ENCODE measurements at regions not wholly inside any gene's neighbourhood (a gene's known extent, or its start where the extent isn't known, plus 50 kb on each side); places are given as distances from the start of the nearest gene placed in this dataset.

DNA sequence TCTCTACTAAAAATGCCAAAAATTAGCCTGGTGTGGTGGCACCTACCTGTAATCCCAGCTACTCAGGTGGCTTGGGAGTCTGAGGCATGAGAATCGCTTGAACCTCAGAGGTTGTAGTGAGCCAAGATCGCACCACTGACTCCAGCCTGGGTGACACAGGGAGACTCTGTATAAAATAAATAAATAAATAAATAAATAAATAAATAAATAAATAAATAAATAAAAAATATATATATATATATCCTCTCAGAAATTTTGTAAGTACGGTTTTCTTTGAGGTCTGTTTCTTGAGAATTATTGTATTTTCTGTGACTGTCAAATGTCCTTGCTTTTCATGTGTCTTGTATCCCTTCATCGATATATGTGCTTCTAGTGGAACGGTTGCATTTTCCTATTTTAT is 406.9 kb upstream of the FIGN start:
- TF ChIP-seq, protein P1, sequence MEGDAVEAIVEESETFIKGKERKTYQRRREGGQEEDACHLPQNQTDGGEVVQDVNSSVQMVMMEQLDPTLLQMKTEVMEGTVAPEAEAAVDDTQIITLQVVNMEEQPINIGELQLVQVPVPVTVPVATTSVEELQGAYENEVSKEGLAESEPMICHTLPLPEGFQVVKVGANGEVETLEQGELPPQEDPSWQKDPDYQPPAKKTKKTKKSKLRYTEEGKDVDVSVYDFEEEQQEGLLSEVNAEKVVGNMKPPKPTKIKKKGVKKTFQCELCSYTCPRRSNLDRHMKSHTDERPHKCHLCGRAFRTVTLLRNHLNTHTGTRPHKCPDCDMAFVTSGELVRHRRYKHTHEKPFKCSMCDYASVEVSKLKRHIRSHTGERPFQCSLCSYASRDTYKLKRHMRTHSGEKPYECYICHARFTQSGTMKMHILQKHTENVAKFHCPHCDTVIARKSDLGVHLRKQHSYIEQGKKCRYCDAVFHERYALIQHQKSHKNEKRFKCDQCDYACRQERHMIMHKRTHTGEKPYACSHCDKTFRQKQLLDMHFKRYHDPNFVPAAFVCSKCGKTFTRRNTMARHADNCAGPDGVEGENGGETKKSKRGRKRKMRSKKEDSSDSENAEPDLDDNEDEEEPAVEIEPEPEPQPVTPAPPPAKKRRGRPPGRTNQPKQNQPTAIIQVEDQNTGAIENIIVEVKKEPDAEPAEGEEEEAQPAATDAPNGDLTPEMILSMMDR (IDR thresholded peaks at IDR 0.05; ENCODE audit: low read depth, low read length), result no peak

DNA sequence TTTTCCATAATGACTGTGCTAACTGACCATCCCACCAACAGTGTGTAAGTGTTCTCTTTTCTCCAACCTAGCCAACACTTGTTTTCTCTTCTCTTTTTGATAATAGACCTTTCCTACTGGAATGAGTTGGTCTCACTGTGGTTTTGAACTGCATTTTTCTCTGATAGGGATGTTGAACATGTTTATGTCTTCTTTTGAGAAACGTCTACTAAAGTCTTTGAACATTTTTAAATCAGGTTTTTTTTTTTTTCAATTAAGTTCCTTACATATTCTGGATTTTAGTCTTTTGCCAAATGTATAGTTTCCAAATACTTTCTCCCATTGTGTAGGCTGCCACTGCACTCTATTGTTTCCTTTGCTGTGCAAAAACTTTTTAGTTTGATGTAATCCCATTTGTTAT is 405.5 kb upstream of the FIGN start:
- H3K4me3 ChIP-seq (ENCODE audit: low read depth, low read length), result no peak overlapping the region
- TF ChIP-seq, protein P1 (IDR thresholded peaks at IDR 0.05; ENCODE audit: low read depth, low read length), result no peak

More for the DNA sequence above, 406.9 kb upstream of the FIGN start:
- H3K4me3 ChIP-seq (ENCODE audit: low read depth, low read length), result no peak overlapping the region

DNA sequence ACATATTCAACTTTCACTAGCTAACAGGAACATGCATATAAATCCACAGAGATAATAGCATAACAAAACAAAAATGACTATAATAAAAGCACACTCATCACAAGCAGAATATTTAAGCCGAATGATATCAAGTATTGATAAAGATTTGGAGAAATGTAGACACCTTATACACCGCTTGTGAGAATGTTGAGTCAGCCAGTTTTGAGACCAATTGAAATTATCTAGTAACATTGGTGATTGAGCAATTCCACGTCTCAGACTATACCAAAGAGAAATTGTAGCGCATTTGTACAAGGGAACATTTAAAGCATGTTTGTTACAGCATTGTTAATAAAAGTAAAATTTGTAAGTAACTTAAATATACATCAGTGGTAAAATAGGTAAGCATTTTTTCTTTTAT is 402.9 kb upstream of the FIGN start:
- TF ChIP-seq, protein P1 (IDR thresholded peaks at IDR 0.05; ENCODE audit: low read depth, low read length), result no peak

DNA sequence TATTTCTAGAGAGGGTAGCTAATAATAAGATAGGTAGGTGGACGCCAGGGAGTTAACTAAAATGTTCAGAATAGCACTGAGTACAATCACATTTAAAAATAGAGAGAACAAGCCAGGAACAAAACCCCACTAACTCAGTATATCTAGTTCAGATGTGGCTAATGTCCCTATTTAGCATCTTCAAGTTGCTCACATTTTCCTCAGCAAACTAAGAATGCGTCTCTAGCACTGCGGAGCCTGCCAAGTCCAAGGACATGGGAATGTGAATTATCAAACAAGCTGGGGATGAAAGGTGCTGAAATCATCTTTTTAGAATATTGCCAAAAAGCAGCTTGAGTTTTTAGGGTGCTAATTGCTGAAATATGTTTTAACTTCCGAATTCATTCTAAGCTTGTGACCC is 398.5 kb upstream of the FIGN start:
- no peak overlapping the region for H3K4me3 ChIP-seq (ENCODE audit: low read depth, low read length)
- TF ChIP-seq, protein P1 (IDR thresholded peaks at IDR 0.05; ENCODE audit: low read depth, low read length), result no peak

More for the DNA sequence above, 402.9 kb upstream of the FIGN start:
- no peak overlapping the region for H3K4me3 ChIP-seq (ENCODE audit: low read depth, low read length)

DNA sequence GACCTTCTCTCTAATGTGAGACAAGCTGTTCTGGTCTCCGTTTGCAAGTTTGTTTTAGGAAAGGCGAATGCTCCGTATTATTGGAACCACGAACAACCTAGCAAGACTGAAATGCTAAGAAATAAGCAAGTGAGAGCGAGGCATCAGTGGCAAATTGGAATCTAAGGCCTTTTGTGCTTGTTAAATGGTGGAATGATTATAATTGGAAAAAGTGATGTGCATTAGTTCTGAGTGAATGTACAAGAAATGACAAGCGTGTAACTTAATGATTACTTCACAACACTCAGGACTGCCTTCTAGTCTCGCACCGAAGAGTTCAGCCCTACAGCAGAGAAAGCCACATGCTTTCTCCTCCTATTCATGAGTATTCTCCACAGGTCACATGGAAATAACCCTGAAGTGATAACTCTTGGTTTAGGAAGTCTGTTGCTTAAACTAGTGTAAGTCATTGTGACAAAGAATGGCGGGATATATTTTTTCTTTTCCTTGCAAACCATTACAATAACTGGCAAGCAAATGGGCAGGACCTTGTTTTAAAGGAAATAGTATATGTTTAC is 392.2 kb upstream of the FIGN start:
- H3K4me3 ChIP-seq (ENCODE audit: low read depth, low read length), result no peak overlapping the region
- TF ChIP-seq, protein P1 (IDR thresholded peaks at IDR 0.05; ENCODE audit: low read depth, low read length), result no peak

DNA sequence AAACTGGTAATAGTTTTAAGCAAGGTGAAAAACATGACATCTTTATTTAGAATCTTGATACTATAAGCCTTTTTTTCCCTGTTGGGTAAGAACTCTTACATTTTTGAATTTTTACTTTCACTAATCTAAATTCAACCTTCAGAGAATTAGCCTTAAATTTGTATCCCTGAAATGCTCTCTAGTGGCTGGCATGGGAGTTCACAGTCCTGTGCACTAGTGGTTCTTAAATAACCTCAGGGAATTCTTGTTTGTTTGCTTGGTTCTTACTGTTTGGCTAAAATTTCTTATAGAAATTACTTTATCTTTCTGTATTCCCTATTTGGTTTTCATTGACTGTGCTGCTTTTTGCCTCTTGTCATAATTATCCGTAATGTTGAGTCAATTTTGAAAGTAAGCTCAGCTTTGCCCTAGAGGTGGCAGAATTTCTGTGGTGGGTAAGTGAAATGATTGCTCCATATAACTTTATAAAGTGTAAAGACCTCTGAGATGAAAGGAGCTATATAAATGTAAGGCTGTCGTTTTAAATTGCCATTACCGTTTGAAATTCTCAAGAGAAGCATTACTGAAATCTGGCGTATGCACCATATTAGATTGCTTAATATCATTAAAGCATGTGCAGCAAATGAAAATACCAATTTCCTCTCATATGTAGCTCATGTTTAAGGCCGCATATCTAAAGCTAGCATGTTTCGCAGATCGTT is 391.3 kb upstream of the FIGN start:
- TF ChIP-seq, protein P1 (IDR thresholded peaks at IDR 0.05; ENCODE audit: low read depth, low read length), result no peak

DNA sequence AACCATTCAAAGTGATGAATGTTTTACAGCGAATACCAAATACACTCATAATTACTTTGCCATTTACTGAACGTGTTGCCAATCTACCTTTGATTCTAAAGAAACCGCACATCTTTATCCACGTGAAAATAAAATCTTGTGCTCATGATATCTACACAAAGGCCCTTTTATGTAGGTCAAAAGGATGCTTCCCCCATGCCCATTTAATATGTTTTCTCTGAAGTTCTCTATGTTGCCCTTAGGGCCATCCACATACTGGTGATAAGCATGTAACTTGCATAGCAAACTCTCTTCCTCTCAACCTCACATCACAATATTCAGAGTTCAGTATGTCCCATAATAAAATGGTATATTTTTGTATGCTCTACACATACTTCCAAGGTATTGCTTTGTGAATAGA is 380.0 kb upstream of the FIGN start:
- no peak overlapping the region for H3K4me3 ChIP-seq (ENCODE audit: low read depth, low read length)

More for the DNA sequence above, 391.3 kb upstream of the FIGN start:
- no peak overlapping the region for H3K4me3 ChIP-seq (ENCODE audit: low read depth, low read length)

More for the DNA sequence above, 380.0 kb upstream of the FIGN start:
- TF ChIP-seq, protein P1 (IDR thresholded peaks at IDR 0.05; ENCODE audit: low read depth, low read length), result no peak

Data from WI38 (cell line).